SU-DHL-6 (cell line): ENCODE measurements at regions not wholly inside any gene's neighbourhood (a gene's known extent, or its start where the extent isn't known, plus 50 kb on each side); places are given as distances from the start of the nearest gene placed in this dataset.

Experiments used
- EZH2phosphoT487 ChIP-seq: fragments of 200-600 bp; sonication (generic), shearing (Covaris generic); conservative IDR thresholded peaks from 2 replicates; pipeline ENCODE4 v1.6.1; 2018; ENCODE audit warnings: mild to moderate bottlenecking, antibody characterized with exemption, low read length, moderate library complexity, mixed read lengths
- TF ChIP-seq, protein P1 (sequence below): fragments of 200-600 bp; sonication (generic); IDR thresholded peaks from one replicate; pipeline ENCODE4 v1.5.1; 2017; ENCODE audit warnings: antibody characterized with exemption, mild to moderate bottlenecking, low read length, moderate library complexity; ENCODE audit not compliant: insufficient read depth, poor library complexity, severe bottlenecking

DNA sequence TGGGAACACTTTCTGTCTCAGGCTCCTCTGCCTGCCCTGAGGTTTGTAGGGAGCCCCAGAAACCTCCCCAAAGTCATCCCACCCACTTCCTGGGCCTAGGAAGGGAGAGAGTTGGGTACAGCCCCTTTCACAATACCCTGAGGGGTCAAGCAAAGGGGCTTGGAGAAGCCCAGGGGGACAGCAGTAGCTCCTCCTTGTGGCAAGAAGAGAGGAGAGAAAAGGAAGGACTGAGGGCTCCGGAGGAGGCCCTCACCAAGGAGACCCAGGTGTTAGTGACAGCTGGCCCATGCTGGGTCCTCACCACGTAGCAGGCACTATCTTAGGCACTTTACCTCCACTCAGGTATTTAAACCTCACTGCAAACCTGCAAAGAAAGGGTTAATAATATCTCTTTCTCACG, 112.8 kb downstream of the IRX5 start:
- TF ChIP-seq, protein P1, sequence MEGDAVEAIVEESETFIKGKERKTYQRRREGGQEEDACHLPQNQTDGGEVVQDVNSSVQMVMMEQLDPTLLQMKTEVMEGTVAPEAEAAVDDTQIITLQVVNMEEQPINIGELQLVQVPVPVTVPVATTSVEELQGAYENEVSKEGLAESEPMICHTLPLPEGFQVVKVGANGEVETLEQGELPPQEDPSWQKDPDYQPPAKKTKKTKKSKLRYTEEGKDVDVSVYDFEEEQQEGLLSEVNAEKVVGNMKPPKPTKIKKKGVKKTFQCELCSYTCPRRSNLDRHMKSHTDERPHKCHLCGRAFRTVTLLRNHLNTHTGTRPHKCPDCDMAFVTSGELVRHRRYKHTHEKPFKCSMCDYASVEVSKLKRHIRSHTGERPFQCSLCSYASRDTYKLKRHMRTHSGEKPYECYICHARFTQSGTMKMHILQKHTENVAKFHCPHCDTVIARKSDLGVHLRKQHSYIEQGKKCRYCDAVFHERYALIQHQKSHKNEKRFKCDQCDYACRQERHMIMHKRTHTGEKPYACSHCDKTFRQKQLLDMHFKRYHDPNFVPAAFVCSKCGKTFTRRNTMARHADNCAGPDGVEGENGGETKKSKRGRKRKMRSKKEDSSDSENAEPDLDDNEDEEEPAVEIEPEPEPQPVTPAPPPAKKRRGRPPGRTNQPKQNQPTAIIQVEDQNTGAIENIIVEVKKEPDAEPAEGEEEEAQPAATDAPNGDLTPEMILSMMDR = no peak
- no peak for TF ChIP-seq EZH2phosphoT487
